LNCaP clone FGC (cell line): ENCODE measurements at regions not wholly inside any gene's neighbourhood (a gene's known extent, or its start where the extent isn't known, plus 50 kb on each side); places are given as distances from the start of the nearest gene placed in this dataset.

Source experiments
- DNase-seq: peaks from one replicate; pipeline ENCODE4 v3.0.0-alpha.2; 2011; ENCODE audit warnings: low read depth
- H3K4me3 ChIP-seq: 2 replicates; pipeline ENCODE4 v1.5.1; 2011; ENCODE audit warnings: mild to moderate bottlenecking, low read depth, low read length, control low read depth
- TF ChIP-seq, protein P1 (sequence below): IDR thresholded peaks from 2 replicates; pipeline ENCODE4 v1.5.1; 2012; ENCODE audit warnings: mild to moderate bottlenecking; ENCODE audit not compliant: control insufficient read depth, insufficient read depth; ENCODE audit errors: extremely low read depth

DNA sequence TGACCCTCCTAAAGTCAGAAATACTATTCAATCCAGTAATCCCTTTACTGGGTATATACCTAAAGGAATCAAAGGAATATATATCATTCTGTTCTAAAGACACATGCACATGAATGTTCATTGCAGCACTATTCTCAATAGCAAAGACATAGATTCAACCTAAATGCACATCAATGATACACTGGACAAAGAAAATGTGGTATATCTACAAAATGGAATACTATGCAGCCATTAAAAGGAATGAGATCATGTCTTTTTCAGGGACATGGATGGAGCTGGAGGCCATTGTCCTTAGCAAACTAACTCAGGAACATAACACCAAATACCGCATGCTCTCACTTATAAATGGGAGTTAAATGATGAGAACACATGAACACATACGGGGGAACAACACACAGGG, 306.0 kb upstream of the EPHA5 start:
- no peak for DNase-seq
- no peak overlapping the region for H3K4me3 ChIP-seq
- TF ChIP-seq, protein P1, sequence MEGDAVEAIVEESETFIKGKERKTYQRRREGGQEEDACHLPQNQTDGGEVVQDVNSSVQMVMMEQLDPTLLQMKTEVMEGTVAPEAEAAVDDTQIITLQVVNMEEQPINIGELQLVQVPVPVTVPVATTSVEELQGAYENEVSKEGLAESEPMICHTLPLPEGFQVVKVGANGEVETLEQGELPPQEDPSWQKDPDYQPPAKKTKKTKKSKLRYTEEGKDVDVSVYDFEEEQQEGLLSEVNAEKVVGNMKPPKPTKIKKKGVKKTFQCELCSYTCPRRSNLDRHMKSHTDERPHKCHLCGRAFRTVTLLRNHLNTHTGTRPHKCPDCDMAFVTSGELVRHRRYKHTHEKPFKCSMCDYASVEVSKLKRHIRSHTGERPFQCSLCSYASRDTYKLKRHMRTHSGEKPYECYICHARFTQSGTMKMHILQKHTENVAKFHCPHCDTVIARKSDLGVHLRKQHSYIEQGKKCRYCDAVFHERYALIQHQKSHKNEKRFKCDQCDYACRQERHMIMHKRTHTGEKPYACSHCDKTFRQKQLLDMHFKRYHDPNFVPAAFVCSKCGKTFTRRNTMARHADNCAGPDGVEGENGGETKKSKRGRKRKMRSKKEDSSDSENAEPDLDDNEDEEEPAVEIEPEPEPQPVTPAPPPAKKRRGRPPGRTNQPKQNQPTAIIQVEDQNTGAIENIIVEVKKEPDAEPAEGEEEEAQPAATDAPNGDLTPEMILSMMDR = no peak

DNA sequence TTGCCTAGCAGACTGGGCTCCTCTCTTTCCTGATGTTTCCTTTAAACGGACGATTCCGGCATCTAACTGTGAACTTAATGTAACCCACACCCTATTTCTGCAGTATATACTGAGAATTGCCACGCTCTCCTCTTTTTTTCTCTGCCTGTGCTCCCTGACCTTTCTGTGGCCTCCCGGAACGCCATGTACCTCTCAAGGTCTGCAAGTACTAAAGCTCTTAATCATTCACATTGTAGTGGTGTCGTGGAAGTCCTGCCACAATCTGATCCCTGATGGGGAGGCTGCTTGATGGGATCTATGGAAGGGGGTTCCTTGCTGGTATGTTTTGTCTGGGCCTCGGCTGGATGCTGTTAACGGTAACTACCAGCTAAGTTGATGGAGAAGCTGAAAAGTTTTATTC, 302.9 kb upstream of the EPHA5 start:
- DNase-seq = no peak
- TF ChIP-seq, protein P1 = no peak
- H3K4me3 ChIP-seq = no peak overlapping the region

DNA sequence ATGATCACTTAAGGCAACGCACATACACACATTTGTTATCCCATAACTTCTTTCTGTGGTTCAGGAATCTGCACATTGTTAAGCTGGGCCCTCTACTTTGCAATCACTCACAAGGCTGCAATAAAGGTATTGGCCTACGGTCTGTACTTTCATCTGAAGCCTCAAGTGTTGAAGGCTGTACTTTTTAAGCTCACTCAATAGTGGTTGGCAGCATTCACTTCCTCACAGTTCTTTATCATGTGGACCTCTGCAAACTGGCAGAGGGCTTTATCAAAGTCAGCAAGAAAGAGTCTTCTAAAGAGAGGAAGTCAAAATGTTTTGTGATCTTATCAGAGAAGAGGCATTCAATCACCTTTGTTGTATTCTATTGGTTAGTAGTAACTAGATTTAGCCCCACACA, 301.4 kb upstream of the EPHA5 start:
- H3K4me3 ChIP-seq = no peak overlapping the region
- TF ChIP-seq, protein P1 = no peak
- DNase-seq = no peak

DNA sequence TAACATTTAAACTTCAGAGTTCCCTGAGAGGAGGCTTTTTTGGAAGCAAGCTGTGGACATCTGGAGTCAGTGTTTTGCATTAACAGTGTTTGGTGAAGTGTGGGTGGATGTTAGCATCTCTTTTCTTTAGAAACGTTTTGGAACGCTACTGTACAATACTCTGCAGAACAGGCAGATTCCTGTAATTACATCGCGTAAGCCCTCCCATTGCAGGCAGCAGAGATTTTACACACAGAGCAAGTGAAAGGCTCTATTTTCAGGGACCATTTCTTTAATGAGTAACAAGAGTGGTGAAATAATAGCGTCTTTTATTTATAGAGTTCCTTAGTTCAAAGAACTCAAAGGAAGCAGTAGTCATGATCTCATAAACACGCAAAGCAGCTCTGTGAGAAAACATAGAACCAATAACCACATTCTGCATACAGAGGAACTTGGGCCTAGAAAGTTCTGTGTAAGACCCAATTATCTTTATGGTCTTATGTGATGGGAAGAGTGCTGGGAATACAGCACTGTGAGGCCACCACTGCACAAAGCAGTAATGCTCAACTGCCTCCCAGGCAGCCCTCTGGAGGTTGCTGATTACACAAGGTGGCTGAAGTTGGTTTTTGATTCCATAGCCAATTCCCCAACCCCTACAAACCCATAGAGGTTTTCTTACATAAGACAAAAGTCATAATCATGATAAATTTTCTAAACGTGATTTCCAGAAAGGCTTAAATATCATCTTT, 298.7 kb upstream of the EPHA5 start:
- TF ChIP-seq, protein P1 = no peak
- no peak overlapping the region for H3K4me3 ChIP-seq
- no peak for DNase-seq

DNA sequence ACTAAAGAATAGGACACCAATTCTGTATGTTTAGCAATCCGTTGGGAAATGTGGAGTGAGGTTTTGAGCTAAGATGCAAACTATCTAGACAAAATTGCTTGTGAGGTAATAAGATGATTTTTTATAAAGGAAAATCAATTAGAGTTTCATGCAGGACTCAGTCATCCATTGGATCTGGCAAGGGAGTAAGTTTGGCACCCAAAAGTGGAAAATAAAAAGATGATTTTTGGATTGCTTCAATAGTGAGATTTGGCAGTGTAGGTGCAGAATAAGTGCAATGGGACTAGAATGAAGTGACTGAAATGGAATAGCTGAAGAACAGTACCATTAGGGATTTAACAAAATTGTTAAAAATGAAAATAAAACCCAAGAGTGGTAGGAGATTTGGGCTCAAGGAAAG, 290.5 kb upstream of the EPHA5 start:
- TF ChIP-seq, protein P1 = no peak
- no peak overlapping the region for H3K4me3 ChIP-seq
- no peak for DNase-seq

DNA sequence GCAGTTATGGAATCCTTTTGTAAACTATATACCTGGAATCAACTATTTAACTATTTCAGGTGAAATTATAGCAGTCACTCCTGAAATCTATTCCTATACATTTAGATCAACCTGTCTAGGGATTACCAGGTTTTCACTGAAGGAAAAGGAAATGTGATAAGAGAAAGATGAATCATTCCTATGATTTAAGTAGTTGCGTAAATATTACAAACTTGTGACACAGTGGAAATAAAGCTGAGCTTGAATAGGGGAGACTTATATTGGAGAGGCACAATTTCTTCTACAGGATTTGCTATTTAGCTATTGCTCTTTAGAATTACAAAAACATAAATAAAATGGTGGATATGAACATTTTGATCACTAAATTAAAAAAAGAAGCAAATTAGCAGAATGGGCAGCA, 284.1 kb upstream of the EPHA5 start:
- TF ChIP-seq, protein P1 = no peak
- no peak overlapping the region for H3K4me3 ChIP-seq
- no peak for DNase-seq

DNA sequence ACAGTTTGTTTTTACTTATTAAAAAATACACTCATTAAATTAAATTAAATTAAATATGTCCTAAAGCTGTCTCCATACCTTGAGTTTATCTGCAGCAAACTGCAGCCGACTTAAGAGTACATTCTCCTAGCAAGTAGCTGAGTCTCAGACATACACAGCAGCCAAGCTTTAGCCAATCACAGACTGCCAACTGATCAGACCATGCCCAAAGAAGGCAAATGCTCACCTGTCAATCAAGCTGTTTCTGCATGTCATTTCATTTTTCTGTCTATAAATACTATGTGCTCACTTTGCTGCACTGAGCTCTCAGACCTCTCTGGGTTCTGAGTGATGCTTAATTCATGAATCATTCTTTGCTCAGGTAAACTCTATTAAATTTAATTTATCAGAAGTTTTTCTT, 280.9 kb upstream of the EPHA5 start:
- TF ChIP-seq, protein P1 = no peak
- DNase-seq = no peak
- no peak overlapping the region for H3K4me3 ChIP-seq
